H1 (cell line): ENCODE measurements at regions not wholly inside any gene's neighbourhood (a gene's known extent, or its start where the extent isn't known, plus 50 kb on each side); places are given as distances from the start of the nearest gene placed in this dataset.

Experiments used
- CTCF ChIA-PET: fragments of 300-600 bp; sonication (Branson Sonifier 250); formaldehyde crosslinking; loops from one replicate; lab custom pipeline; 2021; ENCODE audit not compliant: partially characterized antibody; lab: Charles Lee
- POLR2A ChIA-PET: fragments of 300-600 bp; sonication (Branson Sonifier 250); formaldehyde crosslinking; loops from one replicate; lab custom pipeline; 2021; ENCODE audit warnings: inconsistent platforms; ENCODE audit not compliant: partially characterized antibody; lab: Charles Lee
- DNase-seq, 2 experiments: peaks; one replicate each; pipeline versions ENCODE4 v3.0.0 to v3.0.0-alpha.2; 2010 to 2022; ENCODE audit warnings: low spot score in 2 of 2, low read depth in 1 of 2, mixed read lengths in 1 of 2
- FAIRE-seq: peaks from 2 replicates; lab custom pipeline; 2011; peaks lifted over from hg19 to GRCh38; lab: Jason Lieb, UNC
- H2AFZ ChIP-seq: 2 replicates; pipeline ENCODE4 v1.8.1; 2012; ENCODE audit warnings: low read length, inconsistent platforms
- H2AK5ac ChIP-seq: 2 replicates; pipeline ENCODE4 v1.6.1; 2013; ENCODE audit warnings: low read depth, low read length
- H2BK120ac ChIP-seq: replicated peaks from 2 replicates; pipeline ENCODE3; 2013; ENCODE audit warnings: low read depth, low read length, inconsistent platforms
- H2BK12ac ChIP-seq: 2 replicates; pipeline ENCODE4 v1.6.1; 2013; ENCODE audit warnings: low read depth, low read length
- H2BK15ac ChIP-seq: 2 replicates; pipeline ENCODE4 v1.6.1; 2013; ENCODE audit warnings: low read length
- H2BK20ac ChIP-seq: 2 replicates; pipeline ENCODE4 v1.6.1; 2013; ENCODE audit warnings: low read length
- H2BK5ac ChIP-seq: 2 replicates; pipeline ENCODE4 v1.6.1; 2013; ENCODE audit warnings: low read depth, low read length
- H3K14ac ChIP-seq: 2 replicates; pipeline ENCODE4 v1.6.1; 2013; ENCODE audit warnings: inconsistent platforms; ENCODE audit not compliant: insufficient read length
- H3K18ac ChIP-seq: 2 replicates; pipeline ENCODE4 v1.6.1; 2013; ENCODE audit warnings: low read length; ENCODE audit errors: extremely low read depth
- H3K23ac ChIP-seq: 2 replicates; pipeline ENCODE4 v1.6.1; 2013; ENCODE audit warnings: inconsistent platforms; ENCODE audit not compliant: insufficient read length
- H3K23me2 ChIP-seq: 2 replicates; pipeline ENCODE4 v1.6.1; 2013; ENCODE audit warnings: low read depth, low read length
- H3K27ac ChIP-seq: 2 replicates; pipeline ENCODE4 v1.6.1; 2011; ENCODE audit warnings: low read depth, low read length, inconsistent platforms
- H3K27me3 ChIP-seq, 4 experiments: replicated peaks in 1 of 4; 1 replicate in 1 of 4; 2 replicates in 3 of 4; pipeline versions ENCODE4 v1.6.1 to v1.8.1; 2011 to 2013; ENCODE audit warnings: low read length in 3 of 4, mild to moderate bottlenecking in 3 of 4, inconsistent platforms in 2 of 4, mixed read lengths in 2 of 4, moderate library complexity in 1 of 4; ENCODE audit not compliant: control insufficient read depth in 3 of 4, insufficient read depth in 3 of 4; ENCODE audit errors: extremely low read depth in 1 of 4
- H3K36me3 ChIP-seq, 4 experiments: 2 replicates each; pipeline versions ENCODE4 v1.6.1 to v1.8.1; 2011 to 2013; ENCODE audit warnings: mild to moderate bottlenecking in 4 of 4, low read length in 3 of 4, moderate library complexity in 2 of 4, control low read depth in 1 of 4, inconsistent platforms in 1 of 4; ENCODE audit not compliant: insufficient read depth in 4 of 4, control insufficient read depth in 2 of 4
- H3K4ac ChIP-seq: replicated peaks from 2 replicates; pipeline ENCODE3; 2013; ENCODE audit warnings: low read length, low read depth, mixed read lengths, inconsistent platforms; ENCODE audit not compliant: insufficient read length
- H3K4me1 ChIP-seq, 4 experiments: replicated peaks in 1 of 4; 1 replicate in 1 of 4; 2 replicates in 3 of 4; pipeline versions ENCODE4 v1.6.1 to v1.8.1; 2011 to 2013; ENCODE audit warnings: low read length in 3 of 4, inconsistent platforms in 2 of 4, mixed read lengths in 1 of 4; ENCODE audit not compliant: insufficient read depth in 4 of 4, control insufficient read depth in 3 of 4
- H3K4me2 ChIP-seq, 2 experiments: 2 replicates each; pipeline versions ENCODE4 v1.6.1 to v1.8.1; 2011 to 2013; ENCODE audit warnings: low read depth in 2 of 2, low read length in 2 of 2, control low read depth in 1 of 2, inconsistent platforms in 1 of 2, mild to moderate bottlenecking in 1 of 2; ENCODE audit not compliant: insufficient read depth in 1 of 2
- H3K4me3 ChIP-seq, 4 experiments: fragments of 200-600, 300-600 bp in 1 of 4; sonication (generic), shearing (Covaris generic), sonication (Bioruptor Twin) in 1 of 4; 2 replicates each; pipeline versions ENCODE4 v1.5.1 to v1.8.1; 2011 to 2016; ENCODE audit warnings: low read length in 4 of 4, low read depth in 3 of 4, control low read depth in 2 of 4, inconsistent platforms in 2 of 4, mild to moderate bottlenecking in 2 of 4, mixed read lengths in 1 of 4, moderate library complexity in 1 of 4; ENCODE audit not compliant: insufficient read depth in 2 of 4; ENCODE audit errors: extremely low read depth in 1 of 4
- H3K56ac ChIP-seq: replicated peaks from 2 replicates; pipeline ENCODE3; 2013; ENCODE audit warnings: low read depth, mild to moderate bottlenecking, mixed read lengths, low read length, inconsistent platforms; ENCODE audit not compliant: insufficient read length
- H3K79me1 ChIP-seq: 2 replicates; pipeline ENCODE4 v1.6.1; 2013; ENCODE audit warnings: low read depth, low read length, control low read depth
- H3K79me2 ChIP-seq, 2 experiments: 2 replicates each; pipeline versions ENCODE4 v1.6.1 to v1.8.1; 2012 to 2013; ENCODE audit warnings: low read length in 2 of 2, mild to moderate bottlenecking in 2 of 2, inconsistent platforms in 1 of 2; ENCODE audit not compliant: insufficient read depth in 2 of 2, control insufficient read depth in 1 of 2
- H3K9ac ChIP-seq, 4 experiments: replicated peaks in 1 of 4; 1 replicate in 1 of 4; 2 replicates in 3 of 4; pipeline versions ENCODE4 v1.6.1 to v1.8.1; 2011 to 2013; ENCODE audit warnings: low read depth in 3 of 4, low read length in 3 of 4, control low read depth in 2 of 4, mild to moderate bottlenecking in 2 of 4, moderate library complexity in 2 of 4, inconsistent platforms in 1 of 4; ENCODE audit errors: extremely low read depth in 1 of 4
- H3K9me3 ChIP-seq, 2 experiments: 2 replicates each; pipeline versions ENCODE4 v1.6.1 to v1.8.1; 2012 to 2013; ENCODE audit warnings: mild to moderate bottlenecking in 2 of 2, moderate library complexity in 2 of 2, control low read depth in 1 of 2, inconsistent platforms in 1 of 2, low read depth in 1 of 2, low read length in 1 of 2, mixed read lengths in 1 of 2; ENCODE audit not compliant: insufficient read depth in 2 of 2
- H4K20me1 ChIP-seq, 2 experiments: replicated peaks in 1 of 2; 2 replicates each; pipeline versions ENCODE3 to v1.8.1; 2011 to 2013; ENCODE audit warnings: inconsistent platforms in 2 of 2, low read length in 2 of 2, mild to moderate bottlenecking in 1 of 2; ENCODE audit not compliant: insufficient read depth in 2 of 2, control insufficient read depth in 1 of 2
- H4K5ac ChIP-seq: 2 replicates; pipeline ENCODE4 v1.6.1; 2013; ENCODE audit warnings: low read length, low read depth, mixed read lengths, inconsistent platforms; ENCODE audit not compliant: insufficient read length
- H4K8ac ChIP-seq: 2 replicates; pipeline ENCODE4 v1.8.0; 2013; ENCODE audit warnings: mild to moderate bottlenecking, moderate library complexity, low read length, inconsistent platforms; ENCODE audit not compliant: insufficient read depth; ENCODE audit errors: extremely low read depth
- H4K91ac ChIP-seq: replicated peaks from 2 replicates; pipeline ENCODE3; 2013; ENCODE audit warnings: low read length, mixed read lengths, inconsistent platforms; ENCODE audit not compliant: insufficient read length
- ASH2L ChIP-seq: fragments of 200-600, 300-600 bp; sonication (generic); IDR thresholded peaks from one replicate; pipeline ENCODE4 v1.7.1; 2017; ENCODE audit warnings: low read length
- CBX5 ChIP-seq: fragments of 300-800, 300-1000 bp; sonication (generic); IDR thresholded peaks from 2 replicates; pipeline ENCODE4 v1.7.1; 2016; ENCODE audit warnings: antibody characterized with exemption, low read length, low read depth
- CHD2 ChIP-seq: IDR thresholded peaks from 2 replicates; pipeline ENCODE4 v1.6.1; 2012; ENCODE audit warnings: low read length, improper control_type of control experiment
- CTCF ChIP-seq, 3 experiments: IDR thresholded peaks; 1 replicate in 2 of 3; 2 replicates in 1 of 3; pipeline versions ENCODE4 v1.5.1 to v1.6.1; 2011; ENCODE audit warnings: low read length in 3 of 3, mild to moderate bottlenecking in 3 of 3, inconsistent platforms in 2 of 3, low read depth in 1 of 3, moderate library complexity in 1 of 3; ENCODE audit not compliant: insufficient read depth in 1 of 3; ENCODE audit errors: control extremely low read depth in 1 of 3
- HDAC2 ChIP-seq, 2 experiments: fragments of 300-600 bp in 1 of 2; sonication (generic) in 1 of 2; IDR thresholded peaks; 2 replicates each; pipeline ENCODE4 v1.6.1; 2011 to 2012; ENCODE audit warnings: low read depth in 2 of 2, low read length in 2 of 2, mild to moderate bottlenecking in 2 of 2, moderate library complexity in 2 of 2, borderline replicate concordance in 1 of 2, inconsistent platforms in 1 of 2
- JUN ChIP-seq: IDR thresholded peaks from 2 replicates; pipeline ENCODE4 v1.6.1; 2011; ENCODE audit warnings: low read depth, mild to moderate bottlenecking, improper control_type of control experiment, low read length
- KDM4A ChIP-seq: IDR thresholded peaks from one replicate; pipeline ENCODE4 v1.7.1; 2012; ENCODE audit warnings: low read depth, mild to moderate bottlenecking, moderate library complexity, low read length, inconsistent platforms; ENCODE audit not compliant: severe bottlenecking
- POU5F1 ChIP-seq: IDR thresholded peaks from 2 replicates; pipeline ENCODE4 v1.6.1; 2011; ENCODE audit warnings: low read depth, mild to moderate bottlenecking, low read length, moderate library complexity
- RFX5 ChIP-seq: IDR thresholded peaks from 2 replicates; pipeline ENCODE4 v1.6.1; 2011; ENCODE audit warnings: low read depth, low read length, improper control_type of control experiment, borderline replicate concordance
- RNF2 ChIP-seq: fragments of 200-900, 300-1000 bp; sonication (generic); IDR thresholded peaks from 2 replicates; pipeline ENCODE4 v1.7.1; 2016; ENCODE audit warnings: borderline replicate concordance, low read depth, mild to moderate bottlenecking, antibody characterized with exemption, low read length; ENCODE audit not compliant: poor library complexity, severe bottlenecking; ENCODE audit errors: missing control alignments
- SP1 ChIP-seq: IDR thresholded peaks from 2 replicates; pipeline ENCODE4 v1.6.1; 2011; ENCODE audit warnings: low read depth, low read length
- SRF ChIP-seq: IDR thresholded peaks from 2 replicates; pipeline ENCODE4 v1.6.1; 2011; ENCODE audit warnings: mild to moderate bottlenecking, low read depth, low read length, moderate library complexity
- TF ChIP-seq, protein P1 (sequence below): IDR thresholded peaks from 2 replicates; pipeline ENCODE4 v1.6.1; 2012; ENCODE audit warnings: inconsistent platforms

DNA sequence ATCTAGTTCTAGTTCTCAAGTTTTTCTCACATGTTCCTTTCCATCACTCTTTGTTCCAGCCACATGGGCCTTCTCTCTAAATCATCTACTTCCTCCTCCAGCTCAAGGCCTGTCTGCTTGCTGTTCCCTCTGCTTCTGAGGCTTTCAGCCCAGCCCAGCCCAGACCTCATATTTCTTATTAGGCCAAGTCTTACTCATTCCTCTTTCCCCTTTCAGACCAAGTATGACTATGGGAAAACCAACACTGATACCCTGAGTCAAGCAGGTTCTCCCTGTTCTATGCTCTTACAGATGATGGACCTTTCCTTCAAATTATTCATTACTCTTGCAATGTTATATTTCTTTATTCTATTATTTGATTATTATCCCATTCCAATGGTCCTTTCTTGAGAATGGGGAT, 80.3 kb upstream of the SEM1 start:
- no peaks in the 10 kb centered on the region for H3K79me2 ChIP-seq
- no peak overlapping the region for H3K18ac ChIP-seq
- H4K20me1 ChIP-seq, result no peaks in the 10 kb centered on the region
- H2BK15ac ChIP-seq, result no peak overlapping the region
- H3K27me3 ChIP-seq, result no peaks in the 10 kb centered on the region
- H3K9me3 ChIP-seq, result no peaks in the 10 kb centered on the region
- H3K14ac ChIP-seq, result no peak overlapping the region
- no peak overlapping the region for H4K91ac ChIP-seq
- H3K23me2 ChIP-seq, result no peaks in the 10 kb centered on the region; the same call in 1 of the 2 replicates
- peaks cover 4 to 15% (median 12%) of the 10 kb centered on the region in 4 experiments for H3K4me1 ChIP-seq
- H2AFZ ChIP-seq, result peak overlapping the region; percentile 12; the same call in 1 of the 2 replicates
- no peak overlapping the region for H4K8ac ChIP-seq
- H3K36me3 ChIP-seq, result no peaks in the 10 kb centered on the region
- no peak overlapping the region for H3K4me2 ChIP-seq
- FAIRE-seq, result no peak
- no peak overlapping the region for H3K9ac ChIP-seq
- ChIA-PET POLR2A (no interaction called here), CTCF (no interaction called here)
- H3K27ac ChIP-seq, result no peak overlapping the region
- no peak overlapping the region for H2AK5ac ChIP-seq
- DNase-seq, result no peak
- no peaks in the 10 kb centered on the region for H3K79me1 ChIP-seq
- no peak overlapping the region for H2BK20ac ChIP-seq
- H2BK120ac ChIP-seq, result no peak overlapping the region
- H3K56ac ChIP-seq, result no peak overlapping the region
- no peak overlapping the region for H2BK12ac ChIP-seq
- H3K4ac ChIP-seq, result no peak overlapping the region
- H2BK5ac ChIP-seq, result no peak overlapping the region
- H4K5ac ChIP-seq, result no peak overlapping the region
- H3K23ac ChIP-seq, result no peak overlapping the region
- no peak overlapping the region for H3K4me3 ChIP-seq
- no peak for TF ChIP-seq RNF2
- TF ChIP-seq JUN, result no peak
- TF ChIP-seq CTCF (IDR thresholded peaks at IDR 0.05; ENCODE audit: control extremely low read depth in 1 of 3, insufficient read depth in 1 of 3, low read depth in 1 of 3, low read length in 3 of 3), result no peak
- TF ChIP-seq SRF, result no peak
- TF ChIP-seq CHD2, result no peak
- no peak for TF ChIP-seq SP1
- no peak for TF ChIP-seq RFX5
- no peak for TF ChIP-seq KDM4A
- TF ChIP-seq ASH2L, result no peak
- TF ChIP-seq, protein P1, sequence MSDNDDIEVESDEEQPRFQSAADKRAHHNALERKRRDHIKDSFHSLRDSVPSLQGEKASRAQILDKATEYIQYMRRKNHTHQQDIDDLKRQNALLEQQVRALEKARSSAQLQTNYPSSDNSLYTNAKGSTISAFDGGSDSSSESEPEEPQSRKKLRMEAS, result no peak
- TF ChIP-seq CBX5, result no peak
- TF ChIP-seq HDAC2 (IDR thresholded peaks at IDR 0.05; ENCODE audit: borderline replicate concordance in 1 of 2, low read depth in 2 of 2, low read length in 2 of 2), result no peak
- no peak for TF ChIP-seq POU5F1
